Suppressor macrophage (primary cell): ENCODE measurements at regions not wholly inside any gene's neighbourhood (a gene's known extent, or its start where the extent isn't known, plus 50 kb on each side); places are given as distances from the start of the nearest gene placed in this dataset.
A peak's percentile ranks its signal among the peaks of the same experiment; 100 is the strongest.

Experiments used
- DNase-seq, 4 experiments: peaks; one replicate each; pipeline ENCODE4 v3.0.0-alpha.2; 2020 to 2022

- no peak for DNase-seq
These were observed 101.1 kb upstream of the CCL2 start for GRCh38 chr17:34153991-34154390.

GRCh38 chr17:34154961-34155730 is 99.9 kb upstream of the CCL2 start:
- DNase-seq: no peak

GRCh38 chr17:34155947-34156346 is 99.1 kb upstream of the CCL2 start:
- DNase-seq: no peak

GRCh38 chr17:34156401-34156740 is 98.7 kb upstream of the CCL2 start:
- DNase-seq: no peak

- DNase-seq: no peak
These were observed 98.1 kb upstream of the CCL2 start for GRCh38 chr17:34156741-34157589.

GRCh38 chr17:34161690-34162089 is 93.4 kb upstream of the CCL2 start:
- DNase-seq: no peak

GRCh38 chr17:34163123-34163522 is 92.0 kb upstream of the CCL2 start:
- no peak for DNase-seq

- peak; percentile 46 to 72 (median 64) for DNase-seq
These were observed 91.4 kb upstream of the CCL2 start for GRCh38 chr17:34163646-34164045.

GRCh38 chr17:34164837-34165236 is 90.2 kb upstream of the CCL2 start:
- no peak for DNase-seq

- DNase-seq: no peak
These were observed 88.7 kb upstream of the CCL2 start for GRCh38 chr17:34166352-34166751.

GRCh38 chr17:34167354-34167753 is 87.7 kb upstream of the CCL2 start:
- DNase-seq: no peak

- DNase-seq: no peak
These were observed 86.1 kb upstream of the CCL2 start for GRCh38 chr17:34168989-34169388.

GRCh38 chr17:34169496-34169895 is 85.6 kb upstream of the CCL2 start:
- no peak for DNase-seq

GRCh38 chr17:34171245-34171818 is 83.8 kb upstream of the CCL2 start:
- peak; percentile 83 to 88 (median 84) for DNase-seq

- peak; percentile 43 to 71 (median 56) for DNase-seq
These were observed 82.6 kb upstream of the CCL2 start for GRCh38 chr17:34172390-34172918.

- DNase-seq: peak; percentile 42 to 61 (median 54)
These were observed 81.8 kb upstream of the CCL2 start for GRCh38 chr17:34173241-34173640.

GRCh38 chr17:34174496-34174895 is 80.6 kb upstream of the CCL2 start:
- no peak for DNase-seq

GRCh38 chr17:34176440-34176839 is 78.6 kb upstream of the CCL2 start:
- DNase-seq: no peak

- peak in 2 of 4 experiments; percentile 27 to 34 for DNase-seq
These were observed 77.4 kb upstream of the CCL2 start for GRCh38 chr17:34177642-34178041.

GRCh38 chr17:34178092-34178491 is 77.0 kb upstream of the CCL2 start:
- DNase-seq: peak in 2 of 4 experiments; percentile 24 to 27

GRCh38 chr17:34182036-34182803 is 72.9 kb upstream of the CCL2 start:
- DNase-seq: no peak

- no peak for DNase-seq
These were observed 59.1 kb upstream of the CCL2 start for GRCh38 chr17:34195987-34196386.

- DNase-seq: no peak
These were observed 56.6 kb upstream of the CCL2 start for GRCh38 chr17:34198519-34198918.
